Endothelial cell of umbilical vein (primary cell): ENCODE measurements at regions not wholly inside any gene's neighbourhood (a gene's known extent, or its start where the extent isn't known, plus 50 kb on each side); places are given as distances from the start of the nearest gene placed in this dataset.

Experiments used
- BruUV-seq: library from RNA; stranded (reverse); fragments of 400-500 nt; replicated peaks from 2 replicates; lab custom pipeline; 2021; lab: Mats Ljungman, UMichigan
- CTCF ChIA-PET: fragments of 300-600, 350-600 bp; sonication (Branson Sonifier 250); formaldehyde crosslinking; loops from one replicate; lab custom pipeline; 2021; ENCODE audit warnings: antibody characterized with exemption, inconsistent platforms; lab: Charles Lee
- POLR2A ChIA-PET: fragments of 300-600, 350-600 bp; sonication (Branson Sonifier 250); formaldehyde crosslinking; loops from one replicate; lab custom pipeline; 2021; ENCODE audit warnings: antibody characterized with exemption, inconsistent platforms; lab: Charles Lee
- DNase-seq: peaks from one replicate; pipeline ENCODE4 v3.0.0-alpha.2; 2011; ENCODE audit warnings: low read depth, low spot score
- FAIRE-seq: peaks from 2 replicates; lab custom pipeline; 2011; peaks lifted over from hg19 to GRCh38; lab: Jason Lieb, UNC
- H2AFZ ChIP-seq: 2 replicates; pipeline ENCODE4 v1.6.0; 2012; ENCODE audit warnings: low read depth, low read length, control low read depth, inconsistent platforms
- H3K27ac ChIP-seq: 2 replicates; pipeline ENCODE4 v1.5.1; 2011; ENCODE audit warnings: low read depth, mild to moderate bottlenecking, control low read depth, low read length, moderate library complexity; ENCODE audit not compliant: insufficient read depth
- H3K27me3 ChIP-seq, 2 experiments: 2 replicates each; pipeline versions ENCODE4 v1.6.0 to v1.6.1; 2011; ENCODE audit warnings: low read length in 2 of 2, mixed read lengths in 1 of 2; ENCODE audit not compliant: control insufficient read depth in 2 of 2, insufficient read depth in 2 of 2
- H3K36me3 ChIP-seq, 2 experiments: 2 replicates in 1 of 2; 3 replicates in 1 of 2; pipeline ENCODE4 v1.5.1; 2011; ENCODE audit warnings: low read length in 2 of 2, mild to moderate bottlenecking in 1 of 2, moderate library complexity in 1 of 2; ENCODE audit not compliant: control insufficient read depth in 2 of 2, insufficient read depth in 2 of 2; ENCODE audit errors: extremely low read depth in 1 of 2
- H3K4me1 ChIP-seq: 3 replicates; pipeline ENCODE4 v1.5.1; 2011; ENCODE audit warnings: mild to moderate bottlenecking, low read length; ENCODE audit not compliant: control insufficient read depth, insufficient read depth; ENCODE audit errors: extremely low read depth
- H3K4me2 ChIP-seq: 2 replicates; pipeline ENCODE4 v1.6.1; 2011; ENCODE audit warnings: low read length, control low read depth, mixed read lengths; ENCODE audit not compliant: insufficient read depth
- H3K4me3 ChIP-seq, 3 experiments: fragments of 200-600 bp in 1 of 3; sonication (generic), shearing (Covaris generic) in 1 of 3; replicated peaks in 1 of 3; 2 replicates each; pipeline ENCODE4 v1.5.1; 2011 to 2016; ENCODE audit warnings: control low read depth in 3 of 3, low read length in 3 of 3, mild to moderate bottlenecking in 2 of 3, inconsistent platforms in 1 of 3, low read depth in 1 of 3, moderate library complexity in 1 of 3; ENCODE audit not compliant: insufficient read depth in 1 of 3
- H3K79me2 ChIP-seq: 2 replicates; pipeline ENCODE4 v1.6.0; 2012; ENCODE audit warnings: low read length, inconsistent platforms; ENCODE audit not compliant: control insufficient read depth, insufficient read depth
- H3K9ac ChIP-seq: replicated peaks from 2 replicates; pipeline ENCODE3; 2011; ENCODE audit warnings: low read length, control low read depth; ENCODE audit not compliant: insufficient read depth; ENCODE audit errors: extremely low read depth
- H3K9me1 ChIP-seq: replicated peaks from 3 replicates; pipeline ENCODE4 v1.6.0; 2011; ENCODE audit warnings: mild to moderate bottlenecking, low read length; ENCODE audit not compliant: control insufficient read depth, insufficient read depth; ENCODE audit errors: extremely low read depth
- H3K9me3 ChIP-seq: replicated peaks from 2 replicates; pipeline ENCODE4 v1.5.1; 2012; ENCODE audit warnings: low read length, inconsistent platforms; ENCODE audit not compliant: control insufficient read depth, insufficient read depth
- H4K20me1 ChIP-seq: replicated peaks from 2 replicates; pipeline ENCODE3; 2011; ENCODE audit warnings: mild to moderate bottlenecking, low read length; ENCODE audit not compliant: control insufficient read depth, insufficient read depth; ENCODE audit errors: extremely low read depth
- EZH2 ChIP-seq: IDR thresholded peaks from 2 replicates; pipeline ENCODE4 v1.6.1; 2012; ENCODE audit warnings: borderline replicate concordance, low read depth, mild to moderate bottlenecking, moderate library complexity, low read length, inconsistent platforms; ENCODE audit not compliant: severe bottlenecking
- FOS ChIP-seq: IDR thresholded peaks from 2 replicates; pipeline ENCODE4 v1.6.1; 2011; ENCODE audit warnings: mild to moderate bottlenecking, low read length, moderate library complexity, borderline replicate concordance; ENCODE audit not compliant: insufficient read depth
- GATA2 ChIP-seq: IDR thresholded peaks from 2 replicates; pipeline ENCODE4 v1.7.0; 2011; ENCODE audit warnings: low read depth, mild to moderate bottlenecking, moderate library complexity, mixed read lengths, low read length; ENCODE audit not compliant: insufficient read length, insufficient read depth
- JUN ChIP-seq: IDR thresholded peaks from 2 replicates; pipeline ENCODE4 v1.6.1; 2011; ENCODE audit warnings: borderline replicate concordance, low read depth; ENCODE audit not compliant: insufficient read length, insufficient read depth
- MYC ChIP-seq: IDR thresholded peaks from one replicate; pipeline ENCODE4 v1.6.1; 2011; ENCODE audit warnings: mild to moderate bottlenecking, low read depth, low read length
- POLR2A ChIP-seq: IDR thresholded peaks from 2 replicates; pipeline ENCODE4 v1.6.1; 2012; ENCODE audit warnings: low read depth, mild to moderate bottlenecking, control low read depth, low read length
- POLR2AphosphoS5 ChIP-seq: IDR thresholded peaks from 2 replicates; pipeline ENCODE4 v1.6.1; 2012; ENCODE audit warnings: low read depth, mild to moderate bottlenecking, control low read depth, low read length, moderate library complexity; ENCODE audit not compliant: insufficient read depth
- dilution Hi-C: fragments of 300-500 bp; cut with MboI; formaldehyde crosslinking; loops from one replicate; pipeline ENCODE4 v1.15.0; 2019; ENCODE audit warnings: low sequenced_read_pairs; ENCODE audit not compliant: extremely low pct_ligation_motif_present
- intact Hi-C: fragments of 100-400 bp; cut with micrococcal nuclease; formaldehyde crosslinking; loops from one replicate; pipeline ENCODE4 v1.10.0; 2022
- TF ChIP-seq, protein P1 (sequence below): IDR thresholded peaks from 2 replicates; pipeline ENCODE4 v1.6.1; 2011; ENCODE audit not compliant: insufficient read depth, insufficient read length
- TF ChIP-seq, protein P2 (sequence below), 2 donors: IDR thresholded peaks; 1 replicate in 1 of 2; 2 replicates in 1 of 2; pipeline ENCODE4 v1.5.1; 2011; ENCODE audit warnings: low read length in 2 of 2, mild to moderate bottlenecking in 2 of 2, moderate library complexity in 2 of 2, control low read depth in 1 of 2, inconsistent platforms in 1 of 2, low read depth in 1 of 2; ENCODE audit not compliant: insufficient read depth in 1 of 2; ENCODE audit errors: extremely low read depth in 1 of 2

DNA sequence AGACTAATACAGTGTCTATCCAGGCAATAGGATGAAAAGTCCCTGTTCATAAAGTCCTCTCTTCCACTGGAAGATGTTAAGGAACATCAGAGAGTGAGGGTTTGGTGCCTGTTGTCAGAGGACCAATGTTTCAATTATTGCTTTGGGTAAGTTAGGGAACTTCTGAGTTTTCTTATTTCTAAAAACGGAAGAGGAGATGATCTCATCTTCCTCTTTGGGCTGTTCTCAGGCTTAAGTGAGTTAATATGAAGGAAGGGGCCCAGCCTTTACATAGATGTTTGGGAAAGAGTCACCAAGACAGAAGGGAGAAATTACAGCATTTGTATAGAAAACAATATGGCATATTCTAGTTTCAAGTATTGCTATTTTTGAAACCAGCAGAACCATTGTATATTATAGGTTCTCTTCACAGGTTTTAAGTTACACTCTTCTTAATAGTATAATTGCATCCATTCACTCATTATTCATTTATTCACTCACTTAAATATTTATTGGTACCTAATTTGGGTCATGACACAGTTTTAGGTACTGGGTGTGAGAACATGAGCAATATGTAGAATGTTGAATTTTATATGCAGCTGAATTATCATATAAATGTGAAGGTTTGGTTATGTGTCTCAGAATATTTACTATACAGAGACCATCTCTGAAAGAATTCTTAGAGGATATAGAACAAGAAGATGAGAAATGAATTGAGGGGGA lies 68.5 kb upstream of the LRIG3 start:
- BruUV-seq = no TSS peak
- Histone ChIP-seq H3K27me3 (no peaks in the 10 kb centered on the region), H3K4me1 (peaks cover 3% of the 10 kb centered on the region), H3K9ac (no peak overlapping the region), H3K79me2 (no peaks in the 10 kb centered on the region), H3K9me1 (no peaks in the 10 kb centered on the region), H3K27ac (no peak overlapping the region), H3K4me2 (peak overlapping the region; percentile 16), H3K4me3 (no peak overlapping the region), H3K36me3 (no peaks in the 10 kb centered on the region), H3K9me3 (no peaks in the 10 kb centered on the region), H4K20me1 (no peaks in the 10 kb centered on the region), H2AFZ (no peak overlapping the region)
- ChIA-PET POLR2A (no interaction called here), CTCF (no interaction called here)
- peak; percentile 48 for DNase-seq
- FAIRE-seq = peak; percentile 35
- TF ChIP-seq, protein P1, sequence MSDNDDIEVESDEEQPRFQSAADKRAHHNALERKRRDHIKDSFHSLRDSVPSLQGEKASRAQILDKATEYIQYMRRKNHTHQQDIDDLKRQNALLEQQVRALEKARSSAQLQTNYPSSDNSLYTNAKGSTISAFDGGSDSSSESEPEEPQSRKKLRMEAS = no peak
- TF ChIP-seq FOS (peak; percentile 58), EZH2 (no peak), JUN (peak; percentile 55), POLR2A (no peak), GATA2 (no peak), MYC (no peak), POLR2AphosphoS5 (no peak)
- TF ChIP-seq, protein P2, sequence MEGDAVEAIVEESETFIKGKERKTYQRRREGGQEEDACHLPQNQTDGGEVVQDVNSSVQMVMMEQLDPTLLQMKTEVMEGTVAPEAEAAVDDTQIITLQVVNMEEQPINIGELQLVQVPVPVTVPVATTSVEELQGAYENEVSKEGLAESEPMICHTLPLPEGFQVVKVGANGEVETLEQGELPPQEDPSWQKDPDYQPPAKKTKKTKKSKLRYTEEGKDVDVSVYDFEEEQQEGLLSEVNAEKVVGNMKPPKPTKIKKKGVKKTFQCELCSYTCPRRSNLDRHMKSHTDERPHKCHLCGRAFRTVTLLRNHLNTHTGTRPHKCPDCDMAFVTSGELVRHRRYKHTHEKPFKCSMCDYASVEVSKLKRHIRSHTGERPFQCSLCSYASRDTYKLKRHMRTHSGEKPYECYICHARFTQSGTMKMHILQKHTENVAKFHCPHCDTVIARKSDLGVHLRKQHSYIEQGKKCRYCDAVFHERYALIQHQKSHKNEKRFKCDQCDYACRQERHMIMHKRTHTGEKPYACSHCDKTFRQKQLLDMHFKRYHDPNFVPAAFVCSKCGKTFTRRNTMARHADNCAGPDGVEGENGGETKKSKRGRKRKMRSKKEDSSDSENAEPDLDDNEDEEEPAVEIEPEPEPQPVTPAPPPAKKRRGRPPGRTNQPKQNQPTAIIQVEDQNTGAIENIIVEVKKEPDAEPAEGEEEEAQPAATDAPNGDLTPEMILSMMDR (IDR thresholded peaks at IDR 0.05; ENCODE audit: extremely low read depth in 1 of 2, insufficient read depth in 1 of 2, low read depth in 1 of 2, low read length in 2 of 2) = no peak
- dilution Hi-C loops = no loop called here
- intact Hi-C loops = loop anchor here (2.0 kb wide), 1 partner anchor 68 kb away; the partner anchor contains the start of gene LRIG3
